Prostate gland (tissue), 2 donors: ENCODE measurements at regions not wholly inside any gene's neighbourhood (a gene's known extent, or its start where the extent isn't known, plus 50 kb on each side); places are given as distances from the start of the nearest gene placed in this dataset.

Experiments used
- POLR2AphosphoS5 ChIP-seq: sonication (generic); formaldehyde crosslinking; IDR thresholded peaks from one replicate; pipeline ENCODE4 v1.6.1; 2017; ENCODE audit warnings: antibody characterized with exemption
- TF ChIP-seq, protein P1 (sequence below), 4 experiments: fragments of 200-600 bp in 2 of 4; fragments of 450-650 bp in 2 of 4; sonication (generic) in 2 of 4; IDR thresholded peaks; 1 replicate in 3 of 4; 2 replicates in 1 of 4; pipeline ENCODE4 v1.5.1; 2016 to 2019; ENCODE audit warnings: antibody characterized with exemption in 4 of 4, mild to moderate bottlenecking in 2 of 4, moderate library complexity in 2 of 4

DNA sequence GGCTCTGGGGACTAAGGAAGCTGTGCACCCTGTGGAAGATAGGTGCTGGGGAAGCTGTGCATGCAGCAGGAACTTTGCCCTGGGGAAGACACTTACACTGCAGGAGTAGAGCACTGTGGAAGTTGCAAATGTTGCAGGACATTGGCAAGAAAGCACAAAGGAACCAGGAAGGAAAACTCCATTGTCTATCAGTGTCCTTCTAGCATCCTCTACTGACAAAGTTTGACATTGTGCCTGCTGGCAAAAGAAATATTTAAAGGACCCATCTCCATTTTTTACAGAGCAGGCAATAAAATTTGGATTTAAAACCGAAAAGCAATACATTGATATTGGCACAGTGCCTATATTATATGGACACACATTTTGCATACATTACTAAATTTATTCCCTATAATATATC, 394.1 kb downstream of the PBX1 start:
- TF ChIP-seq, protein P1, sequence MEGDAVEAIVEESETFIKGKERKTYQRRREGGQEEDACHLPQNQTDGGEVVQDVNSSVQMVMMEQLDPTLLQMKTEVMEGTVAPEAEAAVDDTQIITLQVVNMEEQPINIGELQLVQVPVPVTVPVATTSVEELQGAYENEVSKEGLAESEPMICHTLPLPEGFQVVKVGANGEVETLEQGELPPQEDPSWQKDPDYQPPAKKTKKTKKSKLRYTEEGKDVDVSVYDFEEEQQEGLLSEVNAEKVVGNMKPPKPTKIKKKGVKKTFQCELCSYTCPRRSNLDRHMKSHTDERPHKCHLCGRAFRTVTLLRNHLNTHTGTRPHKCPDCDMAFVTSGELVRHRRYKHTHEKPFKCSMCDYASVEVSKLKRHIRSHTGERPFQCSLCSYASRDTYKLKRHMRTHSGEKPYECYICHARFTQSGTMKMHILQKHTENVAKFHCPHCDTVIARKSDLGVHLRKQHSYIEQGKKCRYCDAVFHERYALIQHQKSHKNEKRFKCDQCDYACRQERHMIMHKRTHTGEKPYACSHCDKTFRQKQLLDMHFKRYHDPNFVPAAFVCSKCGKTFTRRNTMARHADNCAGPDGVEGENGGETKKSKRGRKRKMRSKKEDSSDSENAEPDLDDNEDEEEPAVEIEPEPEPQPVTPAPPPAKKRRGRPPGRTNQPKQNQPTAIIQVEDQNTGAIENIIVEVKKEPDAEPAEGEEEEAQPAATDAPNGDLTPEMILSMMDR (IDR thresholded peaks at IDR 0.05): no peak
- no peak for TF ChIP-seq POLR2AphosphoS5
